ENCODE measurements at regions not wholly inside any gene's neighbourhood (a gene's known extent, or its start where the extent isn't known, plus 50 kb on each side); places are given as distances from the start of the nearest gene placed in this dataset.

- Histone ChIP-seq H3K14ac (ENCODE audit: low read length in 2 of 2) (no peak overlapping the region), H3K4me2 (ENCODE audit: low read length, poor library complexity, severe bottlenecking) (no peak overlapping the region), H3K27me3 (ENCODE audit: control insufficient read depth in 1 of 2, insufficient read depth in 1 of 2, low read length in 2 of 2) (no peaks in the 10 kb centered on the region), H3K4me1 (ENCODE audit: control insufficient read depth, insufficient read depth, low read depth, low read length) (peaks cover 3% of the 10 kb centered on the region), H2BK12ac (ENCODE audit: low read length in 2 of 2) (no peak overlapping the region), H3K4me3 (ENCODE audit: insufficient read depth in 1 of 2, low read depth in 1 of 2, low read length in 2 of 2) (no peak overlapping the region), H3K23ac (ENCODE audit: low read length in 2 of 2) (no peak overlapping the region), H3K18ac (ENCODE audit: low read depth in 1 of 2, low read length in 2 of 2) (no peak overlapping the region), H2AFZ (ENCODE audit: low read depth, low read length) (no peak overlapping the region), H2BK120ac (ENCODE audit: low read depth, low read length) (no peak overlapping the region), H3K9ac (ENCODE audit: low read length) (no peak overlapping the region), H4K91ac (ENCODE audit: low read length) (no peak overlapping the region), H3K79me1 (replicated peaks; ENCODE audit: low read length, poor library complexity, severe bottlenecking) (no peaks in the 10 kb centered on the region), H3K27ac (ENCODE audit: low read length, poor library complexity, severe bottlenecking) (no peak overlapping the region), H3K9me3 (ENCODE audit: control insufficient read depth, low read length) (no peaks in the 10 kb centered on the region), H2AK5ac (ENCODE audit: low read length, severe bottlenecking) (no peak overlapping the region), H2BK5ac (ENCODE audit: low read depth, low read length, poor library complexity, severe bottlenecking) (no peak overlapping the region), H3K36me3 (ENCODE audit: control insufficient read depth in 1 of 2, insufficient read depth in 2 of 2, low read depth in 1 of 2, low read length in 2 of 2) (no peaks in the 10 kb centered on the region), H3K4ac (ENCODE audit: low read depth in 1 of 2, low read length in 2 of 2) (no peak overlapping the region), H4K8ac (ENCODE audit: low read length) (no peak overlapping the region), H2BK15ac (ENCODE audit: low read depth, poor library complexity, severe bottlenecking) (no peak overlapping the region)
- DNase-seq = no peak
- WGBS = 89% methylated on average over 8 of the region's 8 CpGs
Observed at GRCh38 chr1:60872426-60873054, 209.8 kb upstream of the NFIA start.

- Histone ChIP-seq H3K79me1 (replicated peaks; ENCODE audit: low read length, poor library complexity, severe bottlenecking) (no peaks in the 10 kb centered on the region), H3K23ac (ENCODE audit: low read length in 2 of 2) (no peak overlapping the region), H2BK12ac (ENCODE audit: low read length in 2 of 2) (no peak overlapping the region), H3K4me3 (ENCODE audit: insufficient read depth in 1 of 2, low read depth in 1 of 2, low read length in 2 of 2) (no peak overlapping the region), H3K4ac (ENCODE audit: low read depth in 1 of 2, low read length in 2 of 2) (no peak overlapping the region), H3K18ac (ENCODE audit: low read depth in 1 of 2, low read length in 2 of 2) (no peak overlapping the region), H2AK5ac (ENCODE audit: low read length, severe bottlenecking) (no peak overlapping the region), H4K91ac (ENCODE audit: low read length) (no peak overlapping the region), H4K8ac (ENCODE audit: low read length) (no peak overlapping the region), H2BK120ac (ENCODE audit: low read depth, low read length) (no peak overlapping the region), H3K4me2 (ENCODE audit: low read length, poor library complexity, severe bottlenecking) (no peak overlapping the region), H2AFZ (ENCODE audit: low read depth, low read length) (no peak overlapping the region), H3K27me3 (ENCODE audit: control insufficient read depth in 1 of 2, insufficient read depth in 1 of 2, low read length in 2 of 2) (peaks cover 0 to 5% of the 10 kb centered on the region in 2 experiments), H2BK15ac (ENCODE audit: low read depth, poor library complexity, severe bottlenecking) (no peak overlapping the region), H3K36me3 (ENCODE audit: control insufficient read depth in 1 of 2, insufficient read depth in 2 of 2, low read depth in 1 of 2, low read length in 2 of 2) (no peaks in the 10 kb centered on the region), H3K27ac (ENCODE audit: low read length, poor library complexity, severe bottlenecking) (no peak overlapping the region), H3K9me3 (ENCODE audit: control insufficient read depth, low read length) (no peaks in the 10 kb centered on the region), H2BK5ac (ENCODE audit: low read depth, low read length, poor library complexity, severe bottlenecking) (no peak overlapping the region), H3K14ac (ENCODE audit: low read length in 2 of 2) (no peak overlapping the region), H3K9ac (ENCODE audit: low read length) (no peak overlapping the region), H3K4me1 (ENCODE audit: control insufficient read depth, insufficient read depth, low read depth, low read length) (peaks cover 3% of the 10 kb centered on the region)
- DNase-seq = no peak
- WGBS = 69% methylated on average over 3 of the region's 5 CpGs
Observed at GRCh38 chr1:60870269-60870865, 212.0 kb upstream of the NFIA start.

GRCh38 chr1:60868901-60869663, 213.3 kb upstream of the NFIA start:
- no peak overlapping the region for H3K4me3 ChIP-seq (ENCODE audit: insufficient read depth in 1 of 2, low read depth in 1 of 2, low read length in 2 of 2)
- DNase-seq = no peak
- H3K18ac ChIP-seq (ENCODE audit: low read depth in 1 of 2, low read length in 2 of 2) = no peak overlapping the region
- no peaks in the 10 kb centered on the region for H3K9me3 ChIP-seq (ENCODE audit: control insufficient read depth, low read length)
- no peak overlapping the region for H2BK120ac ChIP-seq (ENCODE audit: low read depth, low read length)
- no peak overlapping the region for H2AFZ ChIP-seq (ENCODE audit: low read depth, low read length)
- no peak overlapping the region for H2BK5ac ChIP-seq (ENCODE audit: low read depth, low read length, poor library complexity, severe bottlenecking)
- WGBS = no CpG with 5 or more reads among the region's 2 CpGs
- no peaks in the 10 kb centered on the region for H3K36me3 ChIP-seq (ENCODE audit: control insufficient read depth in 1 of 2, insufficient read depth in 2 of 2, low read depth in 1 of 2, low read length in 2 of 2)
- no peak overlapping the region for H3K4me2 ChIP-seq (ENCODE audit: low read length, poor library complexity, severe bottlenecking)
- H3K27me3 ChIP-seq (ENCODE audit: control insufficient read depth in 1 of 2, insufficient read depth in 1 of 2, low read length in 2 of 2) = peaks cover 0 to 5% of the 10 kb centered on the region in 2 experiments
- no peak overlapping the region for H4K8ac ChIP-seq (ENCODE audit: low read length)
- no peak overlapping the region for H2BK15ac ChIP-seq (ENCODE audit: low read depth, poor library complexity, severe bottlenecking)
- no peak overlapping the region for H3K9ac ChIP-seq (ENCODE audit: low read length)
- H3K14ac ChIP-seq (ENCODE audit: low read length in 2 of 2) = no peak overlapping the region
- H2BK12ac ChIP-seq (ENCODE audit: low read length in 2 of 2) = no peak overlapping the region
- no peak overlapping the region for H2AK5ac ChIP-seq (ENCODE audit: low read length, severe bottlenecking)
- no peak overlapping the region for H4K91ac ChIP-seq (ENCODE audit: low read length)
- no peak overlapping the region for H3K4ac ChIP-seq (ENCODE audit: low read depth in 1 of 2, low read length in 2 of 2)
- no peak overlapping the region for H3K27ac ChIP-seq (ENCODE audit: low read length, poor library complexity, severe bottlenecking)
- no peaks in the 10 kb centered on the region for H3K4me1 ChIP-seq (ENCODE audit: control insufficient read depth, insufficient read depth, low read depth, low read length)
- H3K79me1 ChIP-seq (replicated peaks; ENCODE audit: low read length, poor library complexity, severe bottlenecking) = no peaks in the 10 kb centered on the region
- no peak overlapping the region for H3K23ac ChIP-seq (ENCODE audit: low read length in 2 of 2)

GRCh38 chr1:60867782-60868181, 214.6 kb upstream of the NFIA start:
- Histone ChIP-seq H3K4ac (ENCODE audit: low read depth in 1 of 2, low read length in 2 of 2) (no peak overlapping the region), H2BK12ac (ENCODE audit: low read length in 2 of 2) (no peak overlapping the region), H3K4me2 (ENCODE audit: low read length, poor library complexity, severe bottlenecking) (no peak overlapping the region), H3K9me3 (ENCODE audit: control insufficient read depth, low read length) (no peaks in the 10 kb centered on the region), H4K91ac (ENCODE audit: low read length) (no peak overlapping the region), H3K79me1 (replicated peaks; ENCODE audit: low read length, poor library complexity, severe bottlenecking) (no peaks in the 10 kb centered on the region), H3K27me3 (ENCODE audit: control insufficient read depth in 1 of 2, insufficient read depth in 1 of 2, low read length in 2 of 2) (peaks cover 0 to 5% of the 10 kb centered on the region in 2 experiments), H2BK5ac (ENCODE audit: low read depth, low read length, poor library complexity, severe bottlenecking) (no peak overlapping the region), H2BK15ac (ENCODE audit: low read depth, poor library complexity, severe bottlenecking) (no peak overlapping the region), H3K18ac (ENCODE audit: low read depth in 1 of 2, low read length in 2 of 2) (no peak overlapping the region), H3K36me3 (ENCODE audit: control insufficient read depth in 1 of 2, insufficient read depth in 2 of 2, low read depth in 1 of 2, low read length in 2 of 2) (no peaks in the 10 kb centered on the region), H3K27ac (ENCODE audit: low read length, poor library complexity, severe bottlenecking) (no peak overlapping the region), H3K9ac (ENCODE audit: low read length) (no peak overlapping the region), H3K4me1 (ENCODE audit: control insufficient read depth, insufficient read depth, low read depth, low read length) (no peaks in the 10 kb centered on the region), H3K23ac (ENCODE audit: low read length in 2 of 2) (no peak overlapping the region), H2BK120ac (ENCODE audit: low read depth, low read length) (no peak overlapping the region), H4K8ac (ENCODE audit: low read length) (no peak overlapping the region), H3K14ac (ENCODE audit: low read length in 2 of 2) (no peak overlapping the region), H2AK5ac (ENCODE audit: low read length, severe bottlenecking) (no peak overlapping the region), H3K4me3 (ENCODE audit: insufficient read depth in 1 of 2, low read depth in 1 of 2, low read length in 2 of 2) (no peak overlapping the region), H2AFZ (ENCODE audit: low read depth, low read length) (no peak overlapping the region)
- WGBS = 89% methylated on average over 12 of the region's 12 CpGs
- DNase-seq = no peak
